ENCODE measurements at regions not wholly inside any gene's neighbourhood (a gene's known extent, or its start where the extent isn't known, plus 50 kb on each side); places are given as distances from the start of the nearest gene placed in this dataset.

GRCh38 chr9:110141227-110141793, 66.6 kb downstream of the C9orf152 start:
- no peak for TF ChIP-seq TCF7L2 (IDR thresholded peaks at IDR 0.05; ENCODE audit: low read depth, low read length)
- TF ChIP-seq CSRNP2 (CRISPR knock-in tag; conservative IDR thresholded peaks at IDR 0.05; ENCODE audit: low read depth) = no peak
- no peak for TF ChIP-seq NFYB (CRISPR knock-in tag; IDR thresholded peaks at IDR 0.05)
- TF ChIP-seq CENPT (CRISPR knock-in tag; IDR thresholded peaks at IDR 0.05; ENCODE audit: low read depth) = no peak
- no peak for TF ChIP-seq SNAI1 (CRISPR knock-in tag; IDR thresholded peaks at IDR 0.05; ENCODE audit: borderline replicate concordance)
- no peak for TF ChIP-seq ZBTB3 (CRISPR knock-in tag; IDR thresholded peaks at IDR 0.05; ENCODE audit: borderline replicate concordance, low read depth)
- no peak for TF ChIP-seq RNF2 (conservative IDR thresholded peaks at IDR 0.05; ENCODE audit: low read depth)
- TF ChIP-seq ZSCAN25 (CRISPR knock-in tag; IDR thresholded peaks at IDR 0.05) = no peak
- TF ChIP-seq TARDBP (CRISPR knock-in tag; IDR thresholded peaks at IDR 0.05) = no peak
- no peaks in the 10 kb centered on the region for H3K27me3 ChIP-seq (ENCODE audit: control insufficient read depth in 1 of 2, insufficient read depth in 2 of 2, low read length in 2 of 2)
- no peak overlapping the region for H3K4me2 ChIP-seq (ENCODE audit: low read depth, low read length)
- H3K9me3 ChIP-seq (ENCODE audit: low read length) = no peaks in the 10 kb centered on the region
- WGBS (ENCODE audit: low lambda C conversion rate) = 80% methylated on average over 7 of the region's 7 CpGs
- peaks cover 29% of the 10 kb centered on the region for H3K79me2 ChIP-seq (ENCODE audit: insufficient read depth, low read length)
- intact Hi-C loops (cut with micrococcal nuclease; ENCODE audit: unreplicated experiment) (no loop called here), in situ Hi-C loops (cut with HindIII; ENCODE audit: extremely low pct_ligation_motif_present, low pct_unique_long_range_greater_than_20kb) (no loop called here)
- POLR2A ChIA-PET = no interaction called here
- H3K4me3 ChIP-seq (replicated peaks in 1 of 3; ENCODE audit: insufficient read depth in 1 of 3, low read depth in 2 of 3, low read length in 3 of 3) = no peak overlapping the region
- ATAC-seq (no peak), FAIRE-seq (no peak), DNase-seq (ENCODE audit: low spot score) (no peak)
- no TSS peak for BruUV-seq (replicated peaks)
- H3K9ac ChIP-seq (ENCODE audit: insufficient read depth, low read depth, low read length) = no peak overlapping the region
- H2AFZ ChIP-seq (ENCODE audit: low read length) = no peak overlapping the region
- H3K27ac ChIP-seq (ENCODE audit: extremely low read length, insufficient read depth, low read length) = no peak overlapping the region
- H4K20me1 ChIP-seq (ENCODE audit: insufficient read depth, low read length) = peaks cover 6% of the 10 kb centered on the region; the same call in 1 of the 2 replicates
- CTCF ChIA-PET (ENCODE audit: low intra/inter-chr PET ratio, low total read pairs) = interaction anchor here (2.0 kb wide), 1 partner anchor 238 kb away, joined by 6 read pairs; no protein-coding TSS in a partner anchor
- H3K36me3 ChIP-seq (replicated peaks in 1 of 2; ENCODE audit: control insufficient read depth in 1 of 2, insufficient read depth in 2 of 2, low read length in 2 of 2) = peaks cover 6 to 41% of the 10 kb centered on the region in 2 experiments
- peaks cover 10% of the 10 kb centered on the region; the same call in 1 of the 2 replicates for H3K4me1 ChIP-seq (ENCODE audit: insufficient read depth, low read length)
